NT2/D1 (cell line): ENCODE measurements at regions not wholly inside any gene's neighbourhood (a gene's known extent, or its start where the extent isn't known, plus 50 kb on each side); places are given as distances from the start of the nearest gene placed in this dataset.

ENCODE experiments used
- YY1 ChIP-seq: IDR thresholded peaks from 2 replicates; pipeline ENCODE4 v1.6.1; 2011; ENCODE audit not compliant: insufficient read length, insufficient read depth
- ZNF274 ChIP-seq: IDR thresholded peaks from 2 replicates; pipeline ENCODE4 v1.6.1; 2011; ENCODE audit warnings: mild to moderate bottlenecking, low read depth, low read length

DNA sequence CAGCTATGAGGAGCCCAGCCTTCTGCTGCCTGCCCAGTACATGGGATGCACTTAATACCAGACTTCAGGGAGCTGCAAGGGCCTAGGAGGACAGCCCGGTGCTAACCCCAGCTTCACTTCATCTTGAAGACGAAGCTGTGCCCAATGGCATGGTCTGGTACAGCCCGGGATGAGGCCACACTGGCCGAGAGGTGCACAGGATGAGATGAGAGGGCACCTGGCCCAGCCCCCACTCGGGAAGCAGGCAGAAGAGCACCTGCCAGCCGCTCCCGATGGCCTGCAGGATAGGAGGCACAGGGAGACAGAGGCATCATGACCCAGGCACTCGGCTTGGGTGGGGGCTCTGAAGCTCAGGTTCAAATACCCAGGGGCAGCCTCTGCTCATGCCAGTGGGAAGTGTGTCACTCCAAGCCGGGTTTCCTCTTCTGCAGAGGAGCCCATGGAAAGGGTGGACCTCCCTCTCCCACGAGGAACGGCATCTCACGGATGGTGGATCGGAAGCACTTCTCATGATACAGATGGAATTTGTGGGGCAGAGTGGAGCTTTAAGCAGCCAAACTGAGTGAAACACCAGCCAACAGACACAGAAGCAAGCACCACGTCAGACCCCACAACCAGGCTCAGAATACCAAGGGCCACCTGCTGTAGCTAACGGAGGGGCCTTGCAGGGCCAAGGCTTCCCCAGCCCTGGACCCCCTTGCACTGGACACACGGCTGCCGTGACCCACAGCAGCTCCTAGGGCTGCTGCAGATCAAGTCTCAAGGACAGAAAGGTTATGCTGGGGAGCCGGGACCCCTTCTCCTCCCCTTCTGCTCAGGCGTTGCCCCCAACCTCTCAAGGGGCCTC is 875.2 kb downstream of the BRD1 start:
- TF ChIP-seq ZNF274, result no peak
- TF ChIP-seq YY1, result no peak
